Fibroblast of lung (primary cell): ENCODE measurements at regions not wholly inside any gene's neighbourhood (a gene's known extent, or its start where the extent isn't known, plus 50 kb on each side); places are given as distances from the start of the nearest gene placed in this dataset.
"Not testable (repeated sequence)": the region's sequence is repeated elsewhere in the genome, so short reads cannot be mapped to it uniquely, and the experiment has no call there.

Experiments used
- DNase-seq, 2 donors: peaks; one replicate each; pipeline versions ENCODE4 v3.0.0 to v3.0.0-alpha.2; 2010; ENCODE audit warnings: low read depth in 2 of 2
- H2AFZ ChIP-seq: 2 replicates; pipeline ENCODE4 v1.5.1; 2012; ENCODE audit warnings: low read length, control low read depth, inconsistent platforms
- H3K27ac ChIP-seq: 2 replicates; pipeline ENCODE4 v1.5.1; 2011; ENCODE audit warnings: low read length, control low read depth; ENCODE audit not compliant: insufficient read depth
- H3K27me3 ChIP-seq: 2 replicates; pipeline ENCODE4 v1.5.1; 2011; ENCODE audit warnings: mild to moderate bottlenecking, low read length; ENCODE audit not compliant: control insufficient read depth, insufficient read depth
- H3K36me3 ChIP-seq: 2 replicates; pipeline ENCODE4 v1.5.1; 2011; ENCODE audit warnings: low read length; ENCODE audit not compliant: control insufficient read depth, insufficient read depth
- H3K4me1 ChIP-seq: 2 replicates; pipeline ENCODE4 v1.5.1; 2011; ENCODE audit warnings: low read length; ENCODE audit not compliant: control insufficient read depth, insufficient read depth; ENCODE audit errors: extremely low read depth
- H3K4me2 ChIP-seq: 2 replicates; pipeline ENCODE4 v1.5.1; 2011; ENCODE audit warnings: low read length, control low read depth; ENCODE audit not compliant: insufficient read depth; ENCODE audit errors: extremely low read depth
- H3K4me3 ChIP-seq, 4 experiments: fragments of 200-600 bp in 1 of 4; sonication (generic) in 1 of 4; replicated peaks in 1 of 4; 2 replicates each; pipeline ENCODE4 v1.5.1; 2011 to 2016; ENCODE audit warnings: low read length in 4 of 4, low read depth in 3 of 4, mild to moderate bottlenecking in 3 of 4, control low read depth in 2 of 4, inconsistent platforms in 1 of 4, mixed read lengths in 1 of 4; ENCODE audit not compliant: insufficient read depth in 1 of 4; ENCODE audit errors: control extremely low read depth in 1 of 4
- H3K79me2 ChIP-seq: 2 replicates; pipeline ENCODE4 v1.5.1; 2012; ENCODE audit warnings: mild to moderate bottlenecking, low read length, inconsistent platforms; ENCODE audit not compliant: control insufficient read depth, insufficient read depth
- H3K9ac ChIP-seq: 2 replicates; pipeline ENCODE4 v1.5.1; 2011; ENCODE audit warnings: mild to moderate bottlenecking, low read length, control low read depth; ENCODE audit not compliant: insufficient read depth
- H3K9me3 ChIP-seq: 2 replicates; pipeline ENCODE4 v1.5.1; 2012; ENCODE audit warnings: low read depth, low read length; ENCODE audit not compliant: control insufficient read depth, insufficient read depth
- H4K20me1 ChIP-seq: 2 replicates; pipeline ENCODE4 v1.5.1; 2011; ENCODE audit warnings: low read length; ENCODE audit not compliant: control insufficient read depth, insufficient read depth; ENCODE audit errors: extremely low read depth
- EZH2 ChIP-seq: IDR thresholded peaks from 2 replicates; pipeline ENCODE4 v1.5.1; 2012; ENCODE audit warnings: low read length, control low read depth, mild to moderate bottlenecking; ENCODE audit errors: missing control alignments
- TF ChIP-seq, protein P1 (sequence below), 2 donors: IDR thresholded peaks in 1 of 2; conservative IDR thresholded peaks in 1 of 2; 1 replicate in 1 of 2; 2 replicates in 1 of 2; pipeline ENCODE4 v1.5.1; 2011 to 2012; ENCODE audit warnings: low read length in 2 of 2, control low read depth in 1 of 2, inconsistent platforms in 1 of 2, low read depth in 1 of 2, mild to moderate bottlenecking in 1 of 2

DNA sequence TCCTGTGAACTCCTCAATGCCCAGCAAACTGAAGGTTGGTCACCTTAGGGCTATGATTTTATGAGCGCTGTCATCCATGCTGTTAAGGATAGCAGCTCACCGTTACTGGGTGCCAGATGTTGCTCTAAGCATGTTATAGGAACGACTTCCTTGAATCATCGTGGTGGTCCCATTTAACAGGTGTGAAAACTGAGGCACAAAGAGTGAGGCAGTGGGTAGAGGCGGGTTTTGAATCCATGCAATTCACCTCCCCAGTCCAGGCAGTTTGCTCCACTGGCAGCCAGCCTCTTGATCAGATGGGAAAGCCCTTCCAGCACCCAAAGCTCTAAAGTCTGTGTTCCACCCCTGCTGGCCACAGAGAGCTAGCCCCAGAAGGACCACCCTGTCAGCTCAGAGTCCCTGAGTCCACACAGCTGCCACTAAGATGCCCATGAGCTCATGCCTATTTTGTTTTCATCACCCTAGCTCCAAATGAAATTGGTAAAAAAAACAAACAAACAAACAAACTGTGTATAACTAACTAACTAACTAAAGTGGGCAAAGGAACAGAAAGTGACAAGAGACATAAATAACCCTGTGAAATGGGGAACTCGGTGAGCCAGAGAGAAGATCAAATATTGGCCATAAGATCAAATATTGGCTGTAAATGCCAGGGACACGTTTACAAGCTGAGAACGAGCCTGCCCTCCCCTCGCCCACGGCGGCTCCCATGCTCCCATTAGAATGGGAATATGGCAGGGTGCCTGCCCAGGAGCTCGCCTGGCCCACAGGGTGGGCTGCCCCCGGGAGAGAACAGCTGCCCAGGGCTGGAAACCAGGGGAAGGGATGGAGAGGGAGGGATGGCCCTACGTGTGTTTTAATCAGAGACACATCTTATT lies 72.3 kb upstream of the RFLNA start:
- no peak overlapping the region for H2AFZ ChIP-seq
- no peaks in the 10 kb centered on the region for H3K9me3 ChIP-seq
- H3K27me3 ChIP-seq = no peaks in the 10 kb centered on the region
- no peaks in the 10 kb centered on the region for H4K20me1 ChIP-seq
- no peak for DNase-seq
- no peak overlapping the region for H3K9ac ChIP-seq
- no peak overlapping the region for H3K27ac ChIP-seq
- H3K4me2 ChIP-seq = no peak overlapping the region
- H3K4me3 ChIP-seq = no peak overlapping the region
- no peaks in the 10 kb centered on the region for H3K4me1 ChIP-seq
- H3K79me2 ChIP-seq = no peaks in the 10 kb centered on the region
- H3K36me3 ChIP-seq = no peaks in the 10 kb centered on the region
- TF ChIP-seq, protein P1, sequence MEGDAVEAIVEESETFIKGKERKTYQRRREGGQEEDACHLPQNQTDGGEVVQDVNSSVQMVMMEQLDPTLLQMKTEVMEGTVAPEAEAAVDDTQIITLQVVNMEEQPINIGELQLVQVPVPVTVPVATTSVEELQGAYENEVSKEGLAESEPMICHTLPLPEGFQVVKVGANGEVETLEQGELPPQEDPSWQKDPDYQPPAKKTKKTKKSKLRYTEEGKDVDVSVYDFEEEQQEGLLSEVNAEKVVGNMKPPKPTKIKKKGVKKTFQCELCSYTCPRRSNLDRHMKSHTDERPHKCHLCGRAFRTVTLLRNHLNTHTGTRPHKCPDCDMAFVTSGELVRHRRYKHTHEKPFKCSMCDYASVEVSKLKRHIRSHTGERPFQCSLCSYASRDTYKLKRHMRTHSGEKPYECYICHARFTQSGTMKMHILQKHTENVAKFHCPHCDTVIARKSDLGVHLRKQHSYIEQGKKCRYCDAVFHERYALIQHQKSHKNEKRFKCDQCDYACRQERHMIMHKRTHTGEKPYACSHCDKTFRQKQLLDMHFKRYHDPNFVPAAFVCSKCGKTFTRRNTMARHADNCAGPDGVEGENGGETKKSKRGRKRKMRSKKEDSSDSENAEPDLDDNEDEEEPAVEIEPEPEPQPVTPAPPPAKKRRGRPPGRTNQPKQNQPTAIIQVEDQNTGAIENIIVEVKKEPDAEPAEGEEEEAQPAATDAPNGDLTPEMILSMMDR (conservative IDR thresholded peaks at IDR 0.05 in 1 of 2, IDR thresholded peaks at IDR 0.05 in 1 of 2; ENCODE audit: low read depth in 1 of 2, low read length in 2 of 2) = no peak
- no peak for TF ChIP-seq EZH2

DNA sequence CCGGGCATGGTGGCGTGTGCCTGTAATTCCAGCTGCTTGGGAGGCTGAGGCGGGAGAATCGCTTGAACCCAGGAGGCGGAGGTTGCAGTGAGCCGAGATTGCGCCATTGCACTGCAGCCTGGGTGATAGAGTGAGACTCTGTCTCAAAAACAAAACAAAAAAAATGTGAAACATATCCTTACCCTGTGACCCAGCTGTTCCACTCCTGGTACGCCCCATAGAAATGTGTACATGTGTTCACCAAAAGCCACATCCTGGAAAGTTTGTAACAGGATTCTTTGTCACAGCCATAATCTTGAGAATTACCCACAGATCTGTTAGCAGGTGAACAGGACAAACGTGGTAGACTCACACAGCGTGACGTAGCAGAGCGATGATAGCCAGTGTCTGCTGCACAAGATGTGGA lies 71.2 kb upstream of the RFLNA start:
- not testable (repeated sequence) for H3K9ac ChIP-seq, H3K4me1 ChIP-seq, H3K9me3 ChIP-seq, H3K27ac ChIP-seq, DNase-seq, H4K20me1 ChIP-seq, H3K36me3 ChIP-seq, H3K4me2 ChIP-seq, H3K4me3 ChIP-seq, H3K79me2 ChIP-seq, H3K27me3 ChIP-seq, H2AFZ ChIP-seq

DNA sequence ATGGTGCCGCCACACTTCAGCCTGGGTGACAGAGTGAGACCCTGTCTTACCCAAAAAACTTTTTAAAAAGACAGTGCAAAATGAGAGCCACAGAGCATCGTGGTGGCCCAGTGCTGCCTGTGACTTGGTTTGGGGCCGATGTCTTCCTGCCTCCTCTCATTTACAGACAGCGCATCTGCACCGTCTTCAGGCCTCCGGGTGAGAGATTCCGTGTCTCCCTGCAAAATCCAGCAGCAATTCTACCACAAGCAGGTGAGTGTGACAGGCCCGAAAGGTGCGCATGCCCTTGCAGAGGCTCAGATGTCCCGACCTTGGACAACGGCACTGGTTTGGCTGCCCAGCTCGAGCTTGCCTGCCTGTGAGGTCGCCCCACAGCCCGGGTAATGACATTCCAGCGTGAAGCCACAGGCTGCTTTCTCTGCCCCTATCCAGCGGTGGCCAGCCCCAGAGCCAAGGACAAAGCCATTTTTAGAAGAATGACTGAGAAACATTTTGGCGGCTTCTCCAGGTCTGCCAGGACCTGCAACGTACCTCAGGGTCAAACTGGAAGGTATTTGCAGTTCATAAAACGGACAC lies 70.3 kb upstream of the RFLNA start:
- no peak for DNase-seq
- Histone ChIP-seq H3K36me3 (no peaks in the 10 kb centered on the region), H3K9ac (no peak overlapping the region), H3K4me3 (no peak overlapping the region), H4K20me1 (no peaks in the 10 kb centered on the region), H3K9me3 (no peaks in the 10 kb centered on the region), H3K27me3 (no peaks in the 10 kb centered on the region), H3K79me2 (no peaks in the 10 kb centered on the region), H3K4me1 (no peaks in the 10 kb centered on the region), H3K27ac (no peak overlapping the region), H3K4me2 (no peak overlapping the region), H2AFZ (no peak overlapping the region)
- TF ChIP-seq EZH2 = no peak
- TF ChIP-seq, protein P1 (conservative IDR thresholded peaks at IDR 0.05 in 1 of 2, IDR thresholded peaks at IDR 0.05 in 1 of 2; ENCODE audit: low read depth in 1 of 2, low read length in 2 of 2) = no peak
